KMS-11 (cell line): ENCODE measurements at regions not wholly inside any gene's neighbourhood (a gene's known extent, or its start where the extent isn't known, plus 50 kb on each side); places are given as distances from the start of the nearest gene placed in this dataset.
A peak's percentile ranks its signal among the peaks of the same experiment; 100 is the strongest.

ENCODE experiments used
- H2AFZ ChIP-seq: fragments of 200-600 bp; sonication (generic); 2 replicates; pipeline ENCODE4 v1.6.1; 2016; ENCODE audit warnings: antibody characterized with exemption, mixed run types, low read depth
- H3K27ac ChIP-seq: fragments of 200-600 bp; sonication (generic); 2 replicates; pipeline ENCODE4 v1.6.1; 2016; ENCODE audit warnings: mild to moderate bottlenecking, mixed run types
- H3K27me3 ChIP-seq: fragments of 200-600 bp; sonication (generic); 2 replicates; pipeline ENCODE4 v1.6.1; 2017; ENCODE audit warnings: mild to moderate bottlenecking, low read depth, mixed run types, moderate library complexity; ENCODE audit not compliant: insufficient read depth
- H3K36me3 ChIP-seq: fragments of 200-600 bp; sonication (generic); 2 replicates; pipeline ENCODE4 v1.6.1; 2017; ENCODE audit warnings: mild to moderate bottlenecking, mixed run types; ENCODE audit not compliant: insufficient read depth
- H3K4me1 ChIP-seq: fragments of 200-600 bp; sonication (generic); 2 replicates; pipeline ENCODE4 v1.6.1; 2016; ENCODE audit warnings: mild to moderate bottlenecking, low read depth, mixed run types; ENCODE audit not compliant: poor library complexity, severe bottlenecking
- H3K4me2 ChIP-seq: fragments of 200-600 bp; sonication (generic); 2 replicates; pipeline ENCODE4 v1.7.0; 2016; ENCODE audit warnings: mild to moderate bottlenecking, mixed run types
- H3K4me3 ChIP-seq: fragments of 200-600 bp; sonication (generic); IDR thresholded peaks from 2 replicates; pipeline ENCODE4 v1.6.1; 2017; ENCODE audit warnings: low read depth, low read length, mixed read lengths; ENCODE audit not compliant: insufficient read depth
- H3K79me2 ChIP-seq: fragments of 200-600 bp; sonication (generic); 2 replicates; pipeline ENCODE4 v1.6.1; 2016; ENCODE audit warnings: low read depth, mixed run types; ENCODE audit not compliant: insufficient read depth
- H3K9ac ChIP-seq: fragments of 200-600 bp; sonication (generic); 2 replicates; pipeline ENCODE4 v1.6.1; 2016; ENCODE audit warnings: mild to moderate bottlenecking, mixed run types
- H4K20me1 ChIP-seq: fragments of 200-600 bp; sonication (generic); 2 replicates; pipeline ENCODE4 v1.6.1; 2016; ENCODE audit warnings: mild to moderate bottlenecking, mixed run types; ENCODE audit not compliant: insufficient read depth
- TF ChIP-seq, protein P1 (sequence below): fragments of 200-600 bp; sonication (generic); conservative IDR thresholded peaks from 2 replicates; pipeline ENCODE4 v1.6.1; 2017; ENCODE audit warnings: low read depth, mild to moderate bottlenecking, antibody characterized with exemption, low read length, moderate library complexity, mixed read lengths

DNA sequence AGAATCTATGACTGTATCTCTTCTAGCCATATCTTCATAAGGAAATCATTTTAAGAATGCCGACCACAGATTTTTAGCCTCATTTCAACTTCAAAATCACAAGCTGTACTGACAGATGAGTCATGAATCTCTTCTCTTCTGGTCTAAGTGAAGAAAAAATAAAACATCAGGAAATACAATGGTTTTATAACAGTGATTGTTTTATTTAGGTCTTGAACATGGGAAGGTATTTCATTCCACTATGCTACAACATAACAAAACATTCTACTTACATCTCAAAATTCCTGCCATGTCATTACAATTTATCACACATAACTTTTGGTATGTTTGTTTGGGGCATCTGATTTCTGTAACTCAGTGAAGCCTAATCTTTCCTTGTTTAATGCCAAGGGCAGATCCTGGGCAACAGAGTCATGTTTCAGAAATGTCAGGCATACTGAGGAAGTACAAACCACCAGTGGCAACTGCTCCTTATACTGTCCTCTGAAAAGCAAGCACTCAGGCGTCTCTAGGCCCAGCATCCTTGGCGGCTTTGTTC lies 325.0 kb downstream of the PDHA2 start:
- no peaks in the 10 kb centered on the region for H3K4me1 ChIP-seq
- no peak overlapping the region for H3K9ac ChIP-seq
- no peaks in the 10 kb centered on the region for H4K20me1 ChIP-seq
- no peak overlapping the region for H3K4me3 ChIP-seq
- no peaks in the 10 kb centered on the region for H3K36me3 ChIP-seq
- H3K27me3 ChIP-seq, result no peaks in the 10 kb centered on the region
- H2AFZ ChIP-seq, result no peak overlapping the region
- H3K4me2 ChIP-seq, result no peak overlapping the region
- no peaks in the 10 kb centered on the region for H3K79me2 ChIP-seq
- no peak overlapping the region for H3K27ac ChIP-seq
- TF ChIP-seq, protein P1, sequence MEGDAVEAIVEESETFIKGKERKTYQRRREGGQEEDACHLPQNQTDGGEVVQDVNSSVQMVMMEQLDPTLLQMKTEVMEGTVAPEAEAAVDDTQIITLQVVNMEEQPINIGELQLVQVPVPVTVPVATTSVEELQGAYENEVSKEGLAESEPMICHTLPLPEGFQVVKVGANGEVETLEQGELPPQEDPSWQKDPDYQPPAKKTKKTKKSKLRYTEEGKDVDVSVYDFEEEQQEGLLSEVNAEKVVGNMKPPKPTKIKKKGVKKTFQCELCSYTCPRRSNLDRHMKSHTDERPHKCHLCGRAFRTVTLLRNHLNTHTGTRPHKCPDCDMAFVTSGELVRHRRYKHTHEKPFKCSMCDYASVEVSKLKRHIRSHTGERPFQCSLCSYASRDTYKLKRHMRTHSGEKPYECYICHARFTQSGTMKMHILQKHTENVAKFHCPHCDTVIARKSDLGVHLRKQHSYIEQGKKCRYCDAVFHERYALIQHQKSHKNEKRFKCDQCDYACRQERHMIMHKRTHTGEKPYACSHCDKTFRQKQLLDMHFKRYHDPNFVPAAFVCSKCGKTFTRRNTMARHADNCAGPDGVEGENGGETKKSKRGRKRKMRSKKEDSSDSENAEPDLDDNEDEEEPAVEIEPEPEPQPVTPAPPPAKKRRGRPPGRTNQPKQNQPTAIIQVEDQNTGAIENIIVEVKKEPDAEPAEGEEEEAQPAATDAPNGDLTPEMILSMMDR, result no peak

DNA sequence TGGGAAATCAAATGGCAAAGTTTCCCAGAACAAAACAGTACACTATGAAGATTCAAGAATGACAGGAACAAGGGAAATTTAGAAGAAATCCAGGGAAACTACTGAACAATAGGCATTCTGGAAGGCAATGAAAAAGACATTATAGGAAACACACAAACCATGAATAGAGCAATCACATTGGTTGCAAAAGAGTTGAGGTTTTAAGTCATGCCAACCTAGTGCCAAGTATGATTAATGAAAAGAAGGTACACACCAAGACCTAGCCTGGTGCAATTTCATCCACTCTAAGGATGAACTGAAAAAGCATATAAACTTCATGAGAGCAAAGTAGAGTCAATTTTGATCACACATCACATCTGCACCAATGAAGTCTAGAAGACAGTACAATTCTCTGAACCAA lies 326.9 kb downstream of the PDHA2 start:
- Histone ChIP-seq H3K4me1 (no peaks in the 10 kb centered on the region), H3K4me3 (no peak overlapping the region), H3K4me2 (no peak overlapping the region), H3K36me3 (no peaks in the 10 kb centered on the region), H3K27me3 (no peaks in the 10 kb centered on the region), H3K9ac (no peak overlapping the region), H2AFZ (no peak overlapping the region), H3K79me2 (no peaks in the 10 kb centered on the region), H4K20me1 (no peaks in the 10 kb centered on the region), H3K27ac (no peak overlapping the region)
- TF ChIP-seq, protein P1, result no peak

GRCh38 chr4:96170198-96170597 lies 330.3 kb downstream of the PDHA2 start:
- Histone ChIP-seq H3K79me2 (no peaks in the 10 kb centered on the region), H3K4me2 (no peak overlapping the region), H4K20me1 (no peaks in the 10 kb centered on the region), H3K27ac (no peak overlapping the region), H3K4me1 (no peaks in the 10 kb centered on the region), H3K9ac (no peak overlapping the region), H3K36me3 (no peaks in the 10 kb centered on the region), H2AFZ (no peak overlapping the region), H3K27me3 (no peaks in the 10 kb centered on the region), H3K4me3 (no peak overlapping the region)
- TF ChIP-seq, protein P1, result 0 out of 2 replicates have a peak, but pooled peaks have one; percentile 41

GRCh38 chr4:96173756-96174155 lies 333.9 kb downstream of the PDHA2 start:
- Histone ChIP-seq H3K4me3 (no peak overlapping the region), H3K36me3 (no peaks in the 10 kb centered on the region), H3K27ac (no peak overlapping the region), H3K9ac (no peak overlapping the region), H3K79me2 (no peaks in the 10 kb centered on the region), H2AFZ (no peak overlapping the region), H3K4me1 (no peaks in the 10 kb centered on the region), H3K27me3 (no peaks in the 10 kb centered on the region), H3K4me2 (no peak overlapping the region), H4K20me1 (no peaks in the 10 kb centered on the region)
- TF ChIP-seq, protein P1, result no peak
